ENCODE measurements at regions not wholly inside any gene's neighbourhood (a gene's known extent, or its start where the extent isn't known, plus 50 kb on each side); places are given as distances from the start of the nearest gene placed in this dataset.

- no peak for TF ChIP-seq CTCF (IDR thresholded peaks at IDR 0.05)
- no peak for TF ChIP-seq POLR2A (IDR thresholded peaks at IDR 0.05)
- no peak for TF ChIP-seq POLR2AphosphoS5 (IDR thresholded peaks at IDR 0.05)
- no peak for TF ChIP-seq EP300 (IDR thresholded peaks at IDR 0.05)
Measured at GRCh38 chr2:195138435-195138834, 518.6 kb upstream of the SLC39A10 start.

All from sigmoid colon (tissue), 4 donors.